ENCODE measurements at regions not wholly inside any gene's neighbourhood (a gene's known extent, or its start where the extent isn't known, plus 50 kb on each side); places are given as distances from the start of the nearest gene placed in this dataset.

- TF ChIP-seq ARNTL (CRISPR knock-in tag; IDR thresholded peaks at IDR 0.05; ENCODE audit: borderline replicate concordance, low read depth), result no peak
- TF ChIP-seq, protein P1, sequence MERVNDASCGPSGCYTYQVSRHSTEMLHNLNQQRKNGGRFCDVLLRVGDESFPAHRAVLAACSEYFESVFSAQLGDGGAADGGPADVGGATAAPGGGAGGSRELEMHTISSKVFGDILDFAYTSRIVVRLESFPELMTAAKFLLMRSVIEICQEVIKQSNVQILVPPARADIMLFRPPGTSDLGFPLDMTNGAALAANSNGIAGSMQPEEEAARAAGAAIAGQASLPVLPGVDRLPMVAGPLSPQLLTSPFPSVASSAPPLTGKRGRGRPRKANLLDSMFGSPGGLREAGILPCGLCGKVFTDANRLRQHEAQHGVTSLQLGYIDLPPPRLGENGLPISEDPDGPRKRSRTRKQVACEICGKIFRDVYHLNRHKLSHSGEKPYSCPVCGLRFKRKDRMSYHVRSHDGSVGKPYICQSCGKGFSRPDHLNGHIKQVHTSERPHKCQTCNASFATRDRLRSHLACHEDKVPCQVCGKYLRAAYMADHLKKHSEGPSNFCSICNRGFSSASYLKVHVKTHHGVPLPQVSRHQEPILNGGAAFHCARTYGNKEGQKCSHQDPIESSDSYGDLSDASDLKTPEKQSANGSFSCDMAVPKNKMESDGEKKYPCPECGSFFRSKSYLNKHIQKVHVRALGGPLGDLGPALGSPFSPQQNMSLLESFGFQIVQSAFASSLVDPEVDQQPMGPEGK (CRISPR knock-in tag; IDR thresholded peaks at IDR 0.05; ENCODE audit: borderline replicate concordance), result no peak
- TF ChIP-seq CSRNP3 (CRISPR knock-in tag; IDR thresholded peaks at IDR 0.05), result no peak
- TF ChIP-seq SNAI2 (CRISPR knock-in tag; IDR thresholded peaks at IDR 0.05), result no peak
- TF ChIP-seq CSDC2 (CRISPR knock-in tag; IDR thresholded peaks at IDR 0.05), result no peak
- no peak for TF ChIP-seq BACH2 (CRISPR knock-in tag; IDR thresholded peaks at IDR 0.05; ENCODE audit: borderline replicate concordance)
Measured at GRCh38 chr3:102664126-102664525, 229.3 kb downstream of the ZPLD1 start (continued).

DNA sequence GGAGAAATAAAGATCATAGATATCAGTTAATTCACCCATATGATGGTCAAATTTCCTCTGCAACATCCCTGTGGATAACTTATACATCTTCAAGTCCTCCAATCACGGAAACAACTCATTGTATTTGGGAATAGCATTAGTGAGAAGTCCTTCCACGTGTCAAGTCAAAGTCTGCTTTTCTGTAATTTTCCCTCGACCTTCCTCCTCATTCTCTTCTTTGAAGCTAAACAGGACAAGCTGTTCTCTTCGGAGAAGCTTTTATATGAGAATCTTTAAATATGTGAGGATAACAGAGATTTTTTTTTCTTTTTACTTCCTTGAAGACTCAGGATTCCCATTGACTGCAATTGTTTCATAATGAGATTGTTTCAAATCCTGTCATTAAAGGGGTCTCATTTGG is 230.4 kb downstream of the ZPLD1 start:
- no peak for ATAC-seq
- no peak for TF ChIP-seq ZNF8 (CRISPR knock-in tag; IDR thresholded peaks at IDR 0.05)
- no peak for TF ChIP-seq ZC3H10 (CRISPR knock-in tag; IDR thresholded peaks at IDR 0.05)
- TF ChIP-seq, protein P1 (CRISPR knock-in tag; IDR thresholded peaks at IDR 0.05; ENCODE audit: borderline replicate concordance), result no peak
- TF ChIP-seq TCF4 (CRISPR knock-in tag; IDR thresholded peaks at IDR 0.05; ENCODE audit: borderline replicate concordance), result no peak
- no peak for TF ChIP-seq ESRRG (CRISPR knock-in tag; IDR thresholded peaks at IDR 0.05)
- no peak for TF ChIP-seq ZFP3 (CRISPR knock-in tag; IDR thresholded peaks at IDR 0.05)
- TF ChIP-seq ISL1 (CRISPR knock-in tag; IDR thresholded peaks at IDR 0.05), result no peak
- no peak for TF ChIP-seq CSRNP3 (CRISPR knock-in tag; IDR thresholded peaks at IDR 0.05)
- TF ChIP-seq GLIS3 (CRISPR knock-in tag; IDR thresholded peaks at IDR 0.05), result no peak

DNA sequence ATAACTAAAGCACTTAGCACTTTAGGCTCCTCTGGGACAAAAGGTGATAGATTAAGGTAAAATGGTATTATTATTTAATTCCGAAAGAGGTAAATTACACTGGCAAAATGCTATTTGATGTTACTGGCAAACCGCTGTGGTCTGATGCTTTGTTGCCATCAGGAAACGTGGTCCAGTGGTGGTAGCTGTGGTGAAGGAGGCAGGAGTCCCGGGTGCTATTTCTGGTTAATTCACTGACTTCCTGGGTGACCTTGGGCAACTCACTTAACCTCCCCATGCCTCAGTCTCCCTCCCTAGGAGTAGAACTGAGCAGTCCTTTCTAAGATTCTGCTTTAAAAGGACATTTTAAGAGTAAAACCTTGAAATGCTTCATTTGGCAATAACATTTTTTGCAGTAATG is 233.4 kb downstream of the ZPLD1 start:
- ATAC-seq, result no peak
- TF ChIP-seq CSRNP3 (CRISPR knock-in tag; IDR thresholded peaks at IDR 0.05) (no peak), ISL1 (CRISPR knock-in tag; IDR thresholded peaks at IDR 0.05) (no peak), BACH2 (CRISPR knock-in tag; IDR thresholded peaks at IDR 0.05; ENCODE audit: borderline replicate concordance) (no peak)

- TF ChIP-seq ZFP30 (CRISPR knock-in tag; IDR thresholded peaks at IDR 0.05) (no peak), OSR1 (CRISPR knock-in tag; IDR thresholded peaks at IDR 0.05) (no peak), PPARA (CRISPR knock-in tag; IDR thresholded peaks at IDR 0.05; ENCODE audit: borderline replicate concordance) (no peak), POU6F1 (CRISPR knock-in tag; IDR thresholded peaks at IDR 0.05; ENCODE audit: borderline replicate concordance, low read depth) (no peak), ESRRG (CRISPR knock-in tag; IDR thresholded peaks at IDR 0.05) (no peak), CSRNP3 (CRISPR knock-in tag; IDR thresholded peaks at IDR 0.05) (no peak), CREB5 (CRISPR knock-in tag; IDR thresholded peaks at IDR 0.05; ENCODE audit: low read depth) (no peak), ZNF8 (CRISPR knock-in tag; IDR thresholded peaks at IDR 0.05) (no peak), ZFP3 (CRISPR knock-in tag; IDR thresholded peaks at IDR 0.05) (no peak), ARNTL (CRISPR knock-in tag; IDR thresholded peaks at IDR 0.05; ENCODE audit: borderline replicate concordance, low read depth) (no peak)
- no peak for ATAC-seq
Measured at GRCh38 chr3:102670986-102671385, 236.2 kb downstream of the ZPLD1 start.
